ENCODE measurements at regions not wholly inside any gene's neighbourhood (a gene's known extent, or its start where the extent isn't known, plus 50 kb on each side); places are given as distances from the start of the nearest gene placed in this dataset.
"Not testable (repeated sequence)": the region's sequence is repeated elsewhere in the genome, so short reads cannot be mapped to it uniquely, and the experiment has no call there.

DNA sequence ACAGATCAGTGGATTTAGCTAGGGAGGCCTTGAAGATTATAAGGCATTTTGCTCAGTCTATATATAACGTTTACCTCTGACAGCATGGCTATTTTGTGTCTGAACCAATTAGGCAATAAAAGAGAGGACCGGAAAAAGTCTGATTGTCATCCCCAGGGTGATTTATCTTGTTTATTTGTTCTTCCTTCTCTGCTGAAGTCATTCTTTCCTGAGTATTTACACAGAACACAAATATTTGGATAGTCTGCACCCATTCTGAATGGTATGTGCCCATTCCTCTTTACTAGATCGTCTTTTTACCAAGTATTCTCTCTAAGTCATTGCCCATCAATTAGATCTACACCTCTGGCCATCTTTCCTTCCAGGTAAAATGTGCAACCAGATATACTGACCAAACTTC lies 1602.9 kb downstream of the KCNT2 start:
- no peak for DNase-seq

DNA sequence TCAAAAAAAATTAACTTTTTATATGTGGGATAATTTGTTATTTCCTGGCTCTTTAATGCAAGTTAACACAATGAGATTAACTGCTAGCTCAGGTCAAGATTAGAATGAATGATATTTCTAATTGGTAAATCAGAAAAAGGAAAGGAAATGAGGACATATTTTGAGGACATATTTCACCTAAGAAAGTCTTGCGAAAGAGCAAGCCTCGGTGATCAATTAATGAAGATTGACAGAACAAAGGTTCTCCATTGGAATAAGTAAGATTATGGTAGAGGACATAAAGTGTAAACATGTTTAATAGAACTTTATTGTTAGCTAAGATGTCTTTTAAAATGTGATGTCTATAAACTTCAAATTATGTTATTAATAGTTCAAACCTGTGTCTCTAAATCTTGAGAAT lies 1617.8 kb downstream of the KCNT2 start:
- DNase-seq = no peak

DNA sequence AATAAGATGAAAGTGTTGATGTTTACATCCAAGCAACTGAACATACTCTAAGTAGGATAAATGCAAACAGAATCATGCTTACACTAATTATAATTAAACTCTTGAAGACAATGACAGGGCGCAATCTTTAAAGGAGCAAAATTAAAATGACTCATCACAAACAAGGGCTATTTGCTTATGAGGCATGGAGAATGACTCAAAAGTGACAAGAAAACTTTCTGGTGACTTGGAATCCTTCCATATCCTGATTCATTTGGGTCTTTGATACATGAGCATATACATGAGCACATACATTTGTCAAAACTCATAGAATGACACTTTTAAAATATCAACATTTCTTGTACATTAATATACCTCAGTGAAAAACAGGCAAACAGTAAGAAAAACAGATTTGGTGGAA lies 1632.3 kb downstream of the KCNT2 start:
- DNase-seq = no peak

DNA sequence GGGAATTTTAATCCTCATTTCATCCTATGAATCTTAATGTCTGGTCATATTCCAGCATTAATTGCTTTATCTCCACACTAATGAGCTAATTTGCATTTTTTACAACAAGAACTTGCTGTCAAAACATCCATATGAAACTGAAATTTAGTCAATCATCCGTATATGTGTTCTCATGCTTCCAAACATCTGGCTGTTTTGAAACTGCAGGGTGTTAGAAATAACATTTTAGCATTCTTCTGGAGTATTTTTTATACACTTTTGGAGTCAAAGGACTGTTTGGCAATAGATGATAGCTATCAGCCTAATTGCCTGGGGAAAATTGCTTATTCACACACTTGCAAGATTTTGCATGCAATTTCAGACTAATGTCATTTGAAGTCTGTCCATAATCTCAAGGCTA lies 1639.3 kb downstream of the KCNT2 start:
- no peak for DNase-seq

DNA sequence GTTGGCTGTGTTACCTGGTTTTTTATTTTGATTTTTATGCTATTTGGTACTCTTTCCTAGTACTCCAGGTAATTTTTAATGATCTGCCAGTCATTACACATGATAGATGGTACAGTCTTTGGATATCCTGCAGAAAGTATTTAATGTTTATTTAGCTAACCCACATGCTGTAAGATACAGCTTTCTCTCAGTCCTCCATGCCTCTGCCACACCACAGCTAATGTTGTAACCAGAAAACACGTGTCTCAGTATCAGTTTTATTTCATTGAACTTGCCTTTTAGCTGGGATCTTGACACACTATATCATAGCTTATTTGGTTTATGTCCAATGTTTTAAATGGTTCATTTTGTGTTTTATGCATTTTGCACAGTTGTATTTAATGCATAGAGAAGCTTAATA lies 1648.4 kb downstream of the KCNT2 start:
- no peak for DNase-seq

DNA sequence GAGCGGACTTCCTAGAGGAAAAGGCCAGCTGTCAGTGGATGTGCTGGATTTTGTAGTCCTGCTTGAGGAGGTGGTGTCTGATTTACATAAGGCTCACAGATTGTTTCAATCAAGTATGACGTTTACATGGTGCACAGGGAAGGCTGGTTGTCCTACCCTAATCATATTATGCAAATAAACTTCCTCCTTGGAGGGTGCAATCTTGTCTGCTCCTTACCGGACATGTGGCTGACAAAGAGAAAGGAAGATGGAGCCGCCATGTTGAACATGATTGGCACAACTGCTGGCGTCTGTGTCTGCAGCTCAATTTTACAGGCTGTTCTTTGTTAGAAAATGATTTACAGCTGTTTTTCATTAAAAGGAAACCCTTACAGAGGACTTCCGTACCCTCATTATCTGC lies 1656.1 kb downstream of the KCNT2 start:
- DNase-seq = no peak

DNA sequence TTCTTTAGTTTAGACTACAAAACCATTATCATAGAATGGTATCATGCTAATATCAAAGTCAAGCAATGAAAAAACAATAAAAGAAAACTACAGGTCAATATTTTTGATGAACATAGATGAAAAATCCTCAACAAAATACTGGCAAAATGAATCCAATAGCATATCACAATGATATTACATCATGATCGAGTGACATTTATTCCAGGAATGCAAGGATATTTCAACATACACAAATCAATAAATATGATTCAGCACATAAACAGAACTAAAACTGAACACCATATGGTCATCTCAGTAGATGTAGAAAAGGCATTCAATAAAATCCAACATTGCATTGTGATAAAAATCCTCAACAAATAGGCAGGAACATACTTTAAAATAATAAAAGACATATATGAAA lies 1657.7 kb downstream of the KCNT2 start:
- DNase-seq = no peak

DNA sequence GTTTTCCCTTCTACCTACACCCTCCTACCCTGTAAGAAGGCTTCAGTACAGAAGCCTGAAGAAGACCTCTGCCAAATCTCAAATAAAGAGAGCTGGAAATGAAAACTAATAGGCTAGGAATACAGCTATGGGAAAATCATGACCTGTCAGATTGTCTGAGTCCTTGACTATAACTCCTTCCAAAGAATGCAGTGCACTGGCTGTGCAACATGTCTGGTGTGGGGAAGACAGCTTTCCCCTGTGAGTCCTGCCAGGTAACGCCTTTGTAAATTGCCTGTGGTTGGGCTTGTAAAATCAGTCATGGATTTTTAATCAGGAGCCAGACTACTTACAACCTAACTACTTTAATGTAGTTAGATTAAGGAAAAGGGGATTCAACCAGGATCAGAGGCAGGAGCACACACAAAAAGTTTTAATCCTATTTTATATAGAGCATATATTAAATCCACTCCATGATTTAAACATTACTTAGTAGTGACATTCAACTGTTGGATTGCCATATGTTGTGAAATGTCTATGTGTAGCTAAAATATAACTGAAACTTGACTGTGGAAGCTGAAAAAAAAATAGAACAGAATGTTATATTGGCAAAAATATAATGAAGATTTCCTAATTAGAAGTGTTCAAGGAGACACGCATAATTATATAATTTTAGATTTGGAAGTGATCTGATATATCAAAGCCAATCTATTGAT lies 1667.8 kb downstream of the KCNT2 start:
- DNase-seq = no peak

DNA sequence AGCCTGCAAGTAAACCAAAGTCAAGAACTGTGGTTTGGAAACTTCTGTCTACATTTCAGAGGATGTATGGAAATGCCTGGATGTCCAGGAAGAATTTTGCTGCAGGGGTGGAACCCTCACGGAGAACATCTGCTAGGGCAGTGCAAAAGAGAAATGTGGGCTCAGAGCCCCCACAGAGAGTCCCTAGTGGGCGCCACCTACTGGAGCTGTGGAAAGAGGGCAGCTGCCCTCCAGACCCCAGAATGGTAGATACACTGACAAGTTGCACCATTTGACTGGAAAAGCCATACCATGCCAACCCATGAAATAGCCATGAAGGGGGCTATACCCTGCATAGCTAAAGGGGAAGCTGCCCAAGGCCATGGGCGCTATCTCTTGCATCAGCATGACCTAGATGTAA lies 1672.4 kb downstream of the KCNT2 start:
- DNase-seq = no peak

DNA sequence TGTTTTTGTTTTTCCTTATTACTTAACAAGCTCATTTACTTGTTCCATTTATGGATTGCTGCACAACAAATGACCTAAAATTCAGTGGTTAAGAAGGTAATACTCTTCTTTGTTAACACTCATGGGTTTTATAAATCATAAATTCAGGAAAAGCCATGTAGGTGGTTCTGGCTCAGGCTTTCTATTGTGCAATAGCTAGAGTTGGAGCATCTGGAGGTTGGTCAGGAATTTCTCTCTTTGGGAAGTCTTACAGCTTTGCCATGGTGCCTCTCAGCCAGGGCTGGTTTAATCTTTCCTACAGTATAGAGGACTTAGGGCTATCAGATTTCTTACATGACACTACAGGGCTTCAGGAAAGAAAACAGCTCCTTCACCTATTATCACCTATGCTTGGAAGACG lies 1677.1 kb downstream of the KCNT2 start:
- DNase-seq = no peak

DNA sequence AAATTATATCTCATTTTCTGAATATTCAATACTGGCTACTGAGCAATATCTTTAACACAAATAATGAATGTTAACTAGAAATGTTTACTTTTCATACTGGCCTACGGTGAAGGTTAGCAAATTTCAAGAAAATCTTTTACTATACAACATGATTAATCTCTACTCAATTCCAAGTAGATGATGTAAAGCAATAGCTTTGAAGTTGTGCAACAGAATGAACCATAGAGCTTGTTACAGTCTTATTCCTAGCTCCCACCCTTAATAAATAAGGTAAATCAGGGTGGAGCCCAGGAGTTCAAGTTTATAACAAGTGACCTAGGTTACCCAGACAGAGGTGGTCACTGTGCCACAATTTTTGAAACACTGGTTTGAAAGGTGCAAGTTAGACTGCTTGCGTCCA lies 1678.1 kb downstream of the KCNT2 start:
- no peak for DNase-seq

DNA sequence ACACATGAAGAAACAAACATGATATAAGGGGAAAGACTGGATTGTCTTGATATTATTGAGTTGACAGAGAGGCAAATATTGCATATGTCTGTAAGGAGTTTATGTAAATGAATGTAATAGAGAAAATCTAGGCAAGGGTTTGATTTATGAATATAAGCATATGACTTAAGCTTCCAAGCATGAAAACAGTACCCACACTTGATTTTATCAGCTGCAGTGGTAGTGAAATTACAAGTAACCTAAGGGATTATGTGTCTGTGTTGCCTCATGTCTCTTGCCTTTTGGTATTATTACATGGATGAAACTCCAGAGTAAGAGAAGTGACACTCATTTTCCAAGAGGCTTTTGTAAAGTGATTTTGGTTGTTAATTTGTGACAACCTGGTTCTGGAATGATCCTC lies 1678.9 kb downstream of the KCNT2 start:
- DNase-seq = no peak

DNA sequence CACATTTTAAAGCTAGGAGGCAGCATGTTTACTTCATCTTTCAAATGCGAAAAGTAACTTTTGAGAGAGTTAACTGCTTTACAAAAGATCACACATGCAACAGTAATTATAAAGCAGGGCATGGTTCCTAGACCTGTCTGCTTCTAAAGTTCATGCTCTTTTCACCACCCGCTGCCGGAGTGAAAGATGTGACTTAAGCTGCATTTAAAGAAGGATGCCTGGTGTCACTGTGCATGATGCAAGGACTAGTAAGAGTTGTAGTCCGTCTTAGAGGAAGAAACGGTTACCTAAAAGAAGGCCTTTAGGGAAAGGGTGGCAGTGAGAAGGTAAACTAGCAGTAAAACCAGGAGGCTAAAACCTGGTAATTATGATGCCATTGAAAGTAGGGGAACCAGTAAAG lies 1689.1 kb downstream of the KCNT2 start:
- DNase-seq = no peak

DNA sequence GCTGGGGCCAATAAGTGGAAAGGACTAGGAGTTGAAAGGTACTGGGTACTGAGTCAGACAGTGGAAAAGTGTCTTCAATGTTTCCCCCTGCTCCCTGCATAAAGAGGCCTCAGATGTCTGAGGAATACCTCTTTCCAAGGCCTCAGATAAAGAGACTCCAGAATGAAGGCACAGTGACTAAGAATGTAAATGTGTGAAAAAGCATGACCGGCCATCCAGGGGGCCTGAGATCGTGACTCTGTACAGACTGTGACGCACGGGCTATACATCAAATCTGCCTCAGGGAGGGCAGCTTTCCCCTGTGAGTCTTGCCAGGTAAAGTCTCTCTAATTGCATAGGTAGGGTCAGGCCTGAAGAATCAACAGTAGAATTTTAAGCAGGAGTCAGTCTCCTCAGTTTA lies 1690.5 kb downstream of the KCNT2 start:
- no peak for DNase-seq

DNA sequence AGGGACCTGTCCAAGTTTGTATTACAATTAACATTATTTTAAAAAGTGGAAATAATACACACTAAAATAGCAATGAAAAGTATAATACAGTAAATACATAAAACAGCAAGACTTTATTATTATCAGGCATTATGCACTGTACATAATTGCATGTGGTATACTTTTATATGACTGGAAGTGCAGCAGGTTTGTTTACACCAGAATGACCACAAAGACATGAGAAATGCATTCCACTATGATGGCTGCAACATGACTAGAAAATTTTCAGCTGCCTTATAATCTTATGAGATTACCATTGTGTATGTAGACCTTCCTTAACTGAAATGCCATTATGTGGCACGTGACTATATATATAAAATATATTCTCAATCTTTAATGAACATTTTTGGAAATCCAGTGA lies 1699.6 kb downstream of the KCNT2 start:
- DNase-seq = no peak

DNA sequence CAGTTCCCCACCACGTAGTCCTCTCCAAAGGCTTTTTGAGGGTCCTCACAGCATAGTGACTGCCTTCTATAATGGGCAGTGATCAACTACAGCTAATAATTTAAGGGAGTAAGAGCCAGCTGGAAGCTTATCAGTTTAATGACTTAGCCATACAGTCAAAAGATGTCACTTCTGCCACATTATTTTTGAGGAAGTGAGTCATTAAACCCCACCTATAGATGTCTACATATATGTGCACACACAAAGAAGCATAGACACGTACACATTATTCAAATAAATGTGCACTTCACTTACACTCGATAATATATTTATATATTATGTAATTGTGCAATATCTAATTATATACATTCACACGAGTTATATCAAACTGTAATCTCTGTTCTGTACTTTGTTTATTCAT lies 1704.7 kb downstream of the KCNT2 start:
- no peak for DNase-seq

DNA sequence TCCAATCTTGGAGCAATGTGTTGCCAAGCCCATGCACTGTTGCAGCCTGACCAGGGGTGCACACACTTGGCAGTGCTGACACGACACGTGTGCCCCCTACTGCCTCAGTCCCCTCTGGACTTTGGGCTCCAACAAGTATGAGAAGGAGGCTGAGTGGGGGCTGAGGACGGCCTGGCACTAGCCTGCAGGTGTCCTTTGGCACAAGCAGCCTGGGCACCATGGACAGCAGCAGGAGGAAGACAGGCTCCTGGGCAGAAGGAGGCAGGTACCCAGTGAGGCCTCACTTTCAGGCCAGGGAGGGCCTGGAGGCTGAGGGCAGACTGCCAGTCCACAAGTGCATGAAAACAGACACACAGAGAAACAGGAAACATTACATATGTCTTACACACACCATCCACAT lies 1702.9 kb upstream of the B3GALT2 start:
- DNase-seq = no peak

DNA sequence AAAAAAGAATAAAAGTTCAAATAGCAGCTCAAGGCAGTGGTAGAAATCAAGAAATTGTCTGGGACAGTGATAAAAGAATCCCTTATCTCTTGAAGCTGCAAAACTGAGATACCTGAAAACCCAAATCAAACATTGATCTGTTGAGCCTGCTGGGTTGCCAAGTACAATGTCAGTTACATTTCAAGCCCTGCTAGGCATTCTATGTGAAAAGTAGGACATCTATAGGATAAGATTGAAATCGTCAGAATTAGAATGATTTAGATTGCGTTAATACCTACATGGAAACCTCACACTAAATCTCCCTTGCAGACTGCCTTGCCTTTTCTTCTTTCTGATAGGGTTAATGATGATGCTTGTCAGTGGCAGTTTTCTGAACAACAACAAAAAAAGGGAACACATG lies 1684.4 kb upstream of the B3GALT2 start:
- no peak for DNase-seq

DNA sequence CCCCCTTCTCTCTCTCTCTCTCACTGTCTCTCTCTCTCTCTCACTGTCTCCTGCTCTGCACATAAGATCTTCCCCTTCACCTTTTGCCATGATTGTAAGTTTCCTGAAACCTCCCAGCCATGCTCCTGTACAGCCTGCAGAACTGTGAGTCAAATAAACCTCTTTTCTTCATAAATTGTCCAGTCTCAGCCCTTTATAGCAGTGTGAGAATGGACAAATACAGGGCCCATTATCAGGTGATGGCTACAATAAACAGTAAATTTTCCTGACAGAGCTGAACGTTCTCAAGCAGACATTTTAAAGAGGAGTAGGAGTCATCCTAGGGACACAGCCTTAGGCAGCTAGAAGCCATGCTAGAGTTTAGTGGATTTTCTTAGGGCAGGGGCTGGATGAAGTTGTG lies 1679.7 kb upstream of the B3GALT2 start:
- DNase-seq = no peak

DNA sequence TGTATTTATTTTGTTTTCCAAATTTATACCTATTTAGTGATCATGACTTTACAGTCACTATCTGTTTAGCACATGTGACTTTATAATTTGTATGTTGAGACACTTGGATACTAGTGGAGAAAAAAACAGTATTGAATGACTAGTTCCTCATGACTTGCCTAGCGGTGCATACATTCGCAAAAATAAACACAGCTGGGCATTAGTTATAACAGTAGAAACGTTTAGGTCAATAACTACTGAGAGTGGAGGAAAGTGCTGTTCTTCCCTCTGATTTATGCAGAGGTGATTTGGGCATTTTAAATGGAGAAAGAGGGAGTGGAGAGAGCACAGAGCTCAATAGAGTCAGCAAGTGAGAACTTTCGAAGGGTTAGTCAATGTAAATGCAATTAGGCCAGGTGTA lies 1679.0 kb upstream of the B3GALT2 start:
- DNase-seq = no peak

DNA sequence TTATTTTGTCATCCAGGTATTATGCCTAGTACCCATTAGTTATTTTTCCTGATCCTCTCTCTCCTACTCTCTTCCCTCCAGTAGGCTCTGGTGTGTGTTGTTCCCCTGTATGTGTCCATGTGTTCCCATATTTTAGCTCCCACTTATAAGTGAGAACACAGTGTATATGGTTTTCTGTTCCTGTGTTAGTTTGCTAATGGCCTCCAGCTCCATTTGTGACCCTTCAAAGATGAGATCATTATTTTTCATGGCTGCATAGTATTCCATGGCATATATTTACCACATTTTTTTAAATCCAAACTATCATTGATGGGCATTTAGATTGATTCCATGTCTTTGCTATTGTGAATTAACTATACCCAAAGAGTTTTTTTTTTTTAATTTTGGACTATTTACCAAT lies 1675.7 kb upstream of the B3GALT2 start:
- no peak for DNase-seq

DNA sequence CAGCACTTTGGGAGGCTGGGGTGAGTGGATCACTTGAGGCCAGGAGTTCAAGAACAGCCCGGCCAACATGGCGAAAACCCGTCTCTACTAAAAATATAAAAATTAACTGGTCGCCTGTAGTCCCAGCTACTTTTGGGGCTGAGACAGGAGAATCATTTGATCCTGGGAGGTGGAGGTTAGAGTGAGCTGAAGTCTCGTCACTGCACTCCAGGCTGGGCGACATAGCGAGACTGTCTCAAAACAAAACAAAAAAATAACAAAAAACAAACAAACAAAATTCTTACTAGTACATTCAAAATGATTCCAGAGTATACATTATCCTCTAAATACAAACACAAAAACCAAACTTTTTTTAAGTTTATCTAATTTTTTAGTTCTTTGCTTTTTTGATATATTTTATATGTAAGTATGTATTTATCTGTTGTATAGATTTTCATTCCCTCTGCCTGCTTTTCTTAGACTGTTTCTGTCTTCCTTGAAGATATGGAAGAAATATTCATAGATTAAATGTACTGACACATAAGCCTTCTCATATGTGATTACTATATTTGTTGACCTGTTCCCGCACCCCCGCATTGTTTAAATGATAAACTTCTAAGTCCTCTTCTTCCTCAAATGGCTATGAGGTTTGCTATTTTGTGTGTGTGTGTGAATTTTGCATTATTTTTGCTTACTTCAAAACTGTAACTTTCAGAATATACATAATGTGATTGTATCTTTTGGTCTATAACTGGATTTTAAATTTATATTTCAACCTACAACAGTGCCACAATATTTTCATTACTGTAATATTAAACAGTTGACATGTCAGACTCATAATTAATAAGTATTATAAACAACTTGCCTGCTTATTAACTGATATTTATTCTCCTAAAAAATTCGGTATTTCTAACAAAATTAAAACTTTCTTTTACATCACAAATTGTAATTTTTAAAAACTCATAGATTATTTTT lies 1674.1 kb upstream of the B3GALT2 start:
- DNase-seq = no peak

DNA sequence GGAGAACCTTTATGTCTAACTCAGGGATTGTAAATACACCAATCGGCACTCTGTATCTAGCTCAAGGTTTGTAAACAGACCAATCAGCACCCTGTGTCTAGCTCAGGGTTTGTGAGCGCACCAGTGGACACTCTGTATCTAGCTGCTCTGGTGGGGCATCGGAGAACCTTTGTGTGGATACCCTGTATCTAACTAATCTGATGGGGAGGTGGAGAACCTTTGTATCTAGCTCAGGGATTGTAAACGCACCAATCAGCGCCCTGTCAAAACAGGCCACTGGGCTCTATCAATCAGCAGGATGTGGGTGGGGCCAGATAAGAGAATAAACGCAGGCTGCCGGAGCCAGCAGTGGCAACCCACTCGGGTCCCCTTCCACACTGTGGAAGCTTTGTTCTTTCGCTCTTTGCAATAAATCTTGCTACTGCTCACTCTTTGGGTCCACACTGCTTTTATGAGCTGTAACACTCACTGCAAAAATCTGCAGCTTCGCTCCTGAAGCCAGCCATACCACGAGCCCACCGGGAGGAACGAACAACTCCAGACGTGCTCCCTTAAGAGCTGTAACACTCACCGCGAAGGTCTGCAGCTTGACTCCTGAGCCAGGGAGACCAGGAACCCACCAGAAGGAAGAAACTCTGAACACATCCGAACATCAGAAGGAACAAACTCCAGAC lies 1673.2 kb upstream of the B3GALT2 start:
- not testable (repeated sequence) for DNase-seq
